Inflammatory macrophage (primary cell): ENCODE measurements at regions not wholly inside any gene's neighbourhood (a gene's known extent, or its start where the extent isn't known, plus 50 kb on each side); places are given as distances from the start of the nearest gene placed in this dataset.
"Not testable (repeated sequence)": the region's sequence is repeated elsewhere in the genome, so short reads cannot be mapped to it uniquely, and the experiment has no call there.

Source experiments
- DNase-seq, 2 donors: peaks; one replicate each; pipeline ENCODE4 v3.0.0-alpha.2; 2020 to 2022

DNA sequence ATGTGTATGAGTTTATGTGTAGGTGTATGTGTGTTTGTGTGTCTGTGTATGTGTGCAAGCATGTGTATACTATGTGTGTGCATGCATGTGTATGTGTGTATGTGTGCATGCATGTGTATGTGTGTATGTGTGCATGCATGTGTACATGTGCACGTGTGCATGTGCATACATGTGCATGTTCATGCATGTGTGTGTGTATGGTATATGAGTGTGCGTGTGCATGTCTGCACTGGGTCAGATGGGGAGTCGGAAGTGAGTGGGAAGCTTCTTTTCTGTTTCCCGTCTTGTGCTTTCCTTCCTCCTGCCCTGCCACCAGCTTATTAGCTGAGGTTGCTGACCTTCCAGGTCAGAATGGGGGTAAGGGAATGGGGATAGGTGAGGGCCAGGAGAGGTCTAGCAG is 174.7 kb downstream of the MAP2K4 start:
- no peak for DNase-seq

DNA sequence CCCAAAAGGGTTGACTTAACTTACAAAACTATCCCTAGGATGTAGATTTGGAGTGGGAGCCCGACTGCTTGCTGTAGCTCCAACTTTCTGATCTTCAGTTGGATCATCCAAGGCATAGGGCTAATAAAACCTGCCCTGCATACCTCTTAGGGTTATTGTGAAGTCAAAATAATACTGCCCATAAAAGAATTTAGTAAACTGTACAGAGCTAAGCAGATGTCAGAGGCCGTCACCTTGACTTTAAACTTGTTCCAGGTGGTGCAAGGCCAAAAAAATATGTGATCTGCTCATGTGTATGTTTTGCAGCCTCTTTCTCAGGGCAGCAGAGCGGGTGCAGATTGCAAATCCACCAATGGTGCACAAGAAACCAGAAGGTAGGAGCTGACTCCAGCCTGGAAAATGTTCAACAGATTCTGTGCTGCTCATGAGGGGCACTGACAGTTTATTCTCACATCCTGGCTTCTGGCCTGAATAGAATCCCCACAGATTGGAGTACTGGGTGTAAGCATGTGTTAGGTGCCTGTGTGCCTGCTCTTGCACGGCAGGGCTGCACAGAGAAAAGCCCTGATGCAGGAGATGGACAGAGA is 180.7 kb downstream of the MAP2K4 start:
- DNase-seq, result no peak

DNA sequence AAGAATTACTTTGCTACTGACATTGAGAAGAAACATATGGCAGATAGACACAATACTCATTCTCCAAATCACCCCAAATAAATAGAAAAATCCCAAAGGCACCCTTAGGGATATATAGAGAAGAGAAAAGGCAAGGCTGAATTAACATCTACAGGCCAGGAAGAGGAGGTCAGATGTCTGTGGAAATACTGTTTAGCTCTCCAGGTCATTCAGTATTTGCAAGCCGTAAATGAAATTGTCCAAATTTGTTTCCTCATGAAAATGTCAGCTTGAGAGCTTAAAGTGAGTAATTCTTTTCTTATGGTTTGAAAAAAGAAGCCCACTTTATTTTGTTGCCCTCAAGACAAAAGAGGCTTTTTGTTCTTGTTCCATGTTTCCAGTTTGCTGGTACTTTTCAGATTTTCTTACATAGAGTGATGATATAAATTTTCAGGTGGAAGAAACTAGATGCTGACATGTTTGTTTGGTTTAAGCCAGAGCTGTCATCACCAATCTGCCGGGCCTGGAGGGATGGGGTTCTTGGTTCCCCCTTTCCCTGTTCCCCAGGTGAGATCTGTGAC is 189.0 kb downstream of the MAP2K4 start:
- no peak for DNase-seq

- not testable (repeated sequence) for DNase-seq
Measured at GRCh38 chr17:12220714-12221439, 200.2 kb downstream of the MAP2K4 start.

GRCh38 chr17:12222392-12222791 is 201.7 kb downstream of the MAP2K4 start:
- DNase-seq, result no peak

- DNase-seq, result no peak
Measured at GRCh38 chr17:12227547-12227946, 206.9 kb downstream of the MAP2K4 start.

GRCh38 chr17:12229335-12229734 is 208.7 kb downstream of the MAP2K4 start:
- DNase-seq, result no peak

- DNase-seq, result no peak
Measured at GRCh38 chr17:12230481-12231354, 210.0 kb downstream of the MAP2K4 start.

GRCh38 chr17:12231355-12231682 is 210.6 kb downstream of the MAP2K4 start:
- DNase-seq, result no peak

- not testable (repeated sequence) for DNase-seq
Measured at GRCh38 chr17:12239021-12239420, 218.3 kb downstream of the MAP2K4 start.

GRCh38 chr17:12242345-12242954 is 221.8 kb downstream of the MAP2K4 start:
- no peak for DNase-seq

GRCh38 chr17:12247761-12248160 is 227.1 kb downstream of the MAP2K4 start:
- no peak for DNase-seq

GRCh38 chr17:12250973-12251372 is 230.3 kb downstream of the MAP2K4 start:
- no peak for DNase-seq

DNA sequence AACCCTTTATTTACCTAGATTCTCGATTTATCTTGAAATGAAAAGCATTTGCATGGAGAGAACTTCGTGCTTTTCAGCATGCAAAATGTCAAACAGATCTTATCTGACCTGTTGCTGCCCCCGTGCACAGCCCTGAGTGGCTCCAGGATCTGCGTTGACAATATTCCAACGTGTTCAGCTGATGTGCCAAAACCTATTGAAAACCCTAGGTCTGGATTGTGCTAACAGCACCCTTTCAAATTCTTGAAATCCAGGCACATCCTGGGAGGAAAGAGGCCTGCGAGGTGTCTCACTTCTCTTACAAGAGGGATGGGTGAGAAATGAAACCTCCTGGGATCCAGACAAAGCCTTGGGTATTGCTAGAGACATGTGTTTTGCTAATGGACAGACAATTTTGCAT is 231.8 kb downstream of the MAP2K4 start:
- DNase-seq, result no peak

GRCh38 chr17:12254460-12254859 is 233.8 kb downstream of the MAP2K4 start:
- no peak for DNase-seq

DNA sequence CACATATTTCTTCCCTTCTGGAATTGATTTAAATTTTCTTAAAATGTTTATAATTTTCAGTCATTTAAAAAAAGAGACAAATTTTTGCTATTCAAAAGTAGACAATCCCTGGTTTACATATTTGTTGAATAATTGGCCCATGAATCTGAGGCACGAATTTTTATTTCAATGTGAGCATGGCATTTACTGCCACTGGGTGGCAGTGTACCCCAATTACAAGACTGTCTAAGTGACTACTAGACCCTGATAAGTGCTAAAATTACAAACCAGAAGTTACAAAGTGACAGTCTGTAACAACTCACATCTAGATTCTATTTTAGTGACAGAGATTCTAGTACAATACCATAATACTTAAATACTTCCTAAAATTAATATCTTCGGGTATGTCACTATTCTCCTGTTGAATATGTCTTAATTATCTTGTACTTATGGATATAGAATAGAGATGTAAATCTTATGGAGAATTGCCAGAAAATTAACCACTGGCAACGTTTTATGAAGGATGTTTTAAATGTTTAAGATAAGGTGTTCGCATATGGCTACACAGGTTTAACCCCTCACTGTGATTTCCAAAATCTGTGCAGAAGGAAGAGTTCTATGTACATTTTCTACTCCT is 235.8 kb downstream of the MAP2K4 start:
- peak; percentile 2 to 32 for DNase-seq

GRCh38 chr17:12257176-12257575 is 236.5 kb downstream of the MAP2K4 start:
- no peak for DNase-seq

- DNase-seq, result no peak
Measured at GRCh38 chr17:12261354-12261753, 240.7 kb downstream of the MAP2K4 start.

- DNase-seq, result no peak
Measured at GRCh38 chr17:12269751-12270150, 249.1 kb downstream of the MAP2K4 start.

- DNase-seq, result no peak
Measured at GRCh38 chr17:12277827-12278226, 257.1 kb downstream of the MAP2K4 start.

GRCh38 chr17:12282056-12282455 is 261.4 kb downstream of the MAP2K4 start:
- DNase-seq, result no peak

DNA sequence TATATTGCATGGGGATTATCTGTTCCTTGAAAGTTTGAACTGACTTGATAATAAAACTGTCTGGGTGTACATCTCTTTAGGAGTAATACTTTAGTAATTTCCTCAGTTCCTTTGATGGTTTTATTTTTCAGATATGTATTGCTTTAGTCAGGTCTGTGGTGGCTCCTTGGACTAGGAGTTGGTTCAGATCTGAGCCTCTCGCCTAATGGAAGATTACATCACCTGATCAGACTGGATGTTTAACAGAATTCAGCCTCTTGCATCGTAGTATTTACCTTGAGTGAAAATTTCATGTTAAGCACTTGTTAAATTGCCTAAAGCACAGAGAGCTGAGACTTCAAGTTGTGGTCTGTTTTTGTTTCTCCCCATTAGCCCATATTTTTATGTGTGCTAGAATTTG is 267.3 kb downstream of the MAP2K4 start:
- no peak for DNase-seq

DNA sequence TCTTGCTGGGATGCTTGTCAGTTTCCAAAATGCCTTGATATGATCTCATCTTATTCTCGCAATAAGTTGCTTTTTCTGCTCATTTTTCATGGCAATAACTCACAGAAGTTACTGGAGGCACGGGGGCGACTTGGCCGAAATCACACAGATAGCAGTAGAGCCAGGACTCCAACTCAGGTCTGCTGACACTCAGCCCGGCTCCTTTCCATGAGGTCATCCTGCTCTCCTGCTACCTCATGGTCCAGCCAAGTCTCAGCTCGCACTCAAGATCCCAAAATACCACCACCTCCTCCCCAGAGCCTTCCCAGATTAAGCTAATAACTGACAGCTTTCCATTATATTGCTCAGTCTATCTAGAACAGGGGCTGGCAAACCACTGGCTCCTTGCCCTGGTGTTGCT is 269.5 kb downstream of the MAP2K4 start:
- no peak for DNase-seq
